Panc1 (cell line): ENCODE measurements at regions not wholly inside any gene's neighbourhood (a gene's known extent, or its start where the extent isn't known, plus 50 kb on each side); places are given as distances from the start of the nearest gene placed in this dataset.

Experiments used
- ATAC-seq: fragments of 200-7000 bp; cut with Tn5 transposase; 2 replicates; pipeline ENCODE4 v1.9.1; 2020; ENCODE audit warnings: mild to moderate bottlenecking, moderate library complexity
- BruUV-seq: library from RNA; stranded (reverse); fragments of 400-500 nt; replicated peaks from 2 replicates; lab custom pipeline; 2021; lab: Mats Ljungman, UMichigan
- CTCF ChIA-PET: fragments of 300-600 bp; sonication (Branson Sonifier 250); formaldehyde crosslinking; loops from one replicate; lab custom pipeline; 2022; ENCODE audit warnings: antibody characterized with exemption; lab: Charles Lee
- POLR2A ChIA-PET: fragments of 300-600 bp; sonication (Branson Sonifier 250); formaldehyde crosslinking; loops from one replicate; lab custom pipeline; 2022; ENCODE audit warnings: antibody characterized with exemption; lab: Charles Lee
- DNase-seq: peaks from one replicate; pipeline ENCODE4 v3.0.0-alpha.2; 2010; ENCODE audit warnings: low read depth, low spot score
- H3K27ac ChIP-seq: 2 replicates; pipeline ENCODE4 v1.5.1; 2011; ENCODE audit warnings: mild to moderate bottlenecking, low read length, inconsistent platforms
- H3K27me3 ChIP-seq: fragments of 200-500 bp; sonication (Bioruptor generic); 2 replicates; pipeline ENCODE4 v1.6.0; 2014; ENCODE audit warnings: low read length, inconsistent platforms; ENCODE audit not compliant: control insufficient read depth, insufficient read depth
- H3K36me3 ChIP-seq: fragments of 200-500 bp; sonication (Bioruptor generic); 2 replicates; pipeline ENCODE4 v1.5.1; 2014; ENCODE audit warnings: inconsistent platforms, mild to moderate bottlenecking, low read length, moderate library complexity; ENCODE audit not compliant: control insufficient read depth, insufficient read depth
- H3K4me1 ChIP-seq: 2 replicates; pipeline ENCODE4 v1.5.1; 2011; ENCODE audit warnings: inconsistent platforms, mild to moderate bottlenecking, low read length, moderate library complexity; ENCODE audit not compliant: control insufficient read depth, insufficient read depth
- H3K4me3 ChIP-seq, 2 experiments: 2 replicates each; pipeline ENCODE4 v1.5.1; 2011 to 2012; ENCODE audit warnings: low read depth in 2 of 2, low read length in 2 of 2, mild to moderate bottlenecking in 2 of 2, inconsistent platforms in 1 of 2, moderate library complexity in 1 of 2
- H3K9me3 ChIP-seq: fragments of 200-500 bp; sonication (Bioruptor generic); 2 replicates; pipeline ENCODE4 v1.5.1; 2014; ENCODE audit warnings: low read depth, mild to moderate bottlenecking, inconsistent platforms, low read length, moderate library complexity; ENCODE audit not compliant: control insufficient read depth, insufficient read depth
- POLR2AphosphoS5 ChIP-seq: IDR thresholded peaks from 2 replicates; pipeline ENCODE4 v1.6.1; 2012; ENCODE audit warnings: mild to moderate bottlenecking, low read depth, low read length, moderate library complexity
- SIN3A ChIP-seq: IDR thresholded peaks from 2 replicates; pipeline ENCODE4 v1.6.1; 2012; ENCODE audit warnings: low read depth, mild to moderate bottlenecking, low read length, moderate library complexity, borderline replicate concordance; ENCODE audit not compliant: insufficient read depth
- TCF7L2 ChIP-seq: IDR thresholded peaks from 2 replicates; pipeline ENCODE4 v1.6.1; 2011; ENCODE audit warnings: mild to moderate bottlenecking, low read depth, low read length, inconsistent platforms
- in situ Hi-C: cut with HindIII; loops from 2 replicates; pipeline ENCODE4 v1.10.0; 2016; ENCODE audit warnings: low sequenced_read_pairs, low pct_unique_long_range_greater_than_20kb
- intact Hi-C: fragments of 100-400 bp; cut with micrococcal nuclease; formaldehyde crosslinking; loops from one replicate; pipeline ENCODE4 v1.10.0; 2022; ENCODE audit not compliant: unreplicated experiment
- TF ChIP-seq, protein P1 (sequence below): fragments of 450-650 bp; IDR thresholded peaks from 2 replicates; pipeline ENCODE4 v1.5.1; 2017; ENCODE audit warnings: mild to moderate bottlenecking
- TF ChIP-seq, protein P2 (sequence below), 2 experiments: IDR thresholded peaks; 2 replicates each; pipeline ENCODE4 v1.6.1; 2011 to 2012; ENCODE audit warnings: low read depth in 2 of 2, control low read depth in 1 of 2, low read length in 1 of 2, mild to moderate bottlenecking in 1 of 2, moderate library complexity in 1 of 2; ENCODE audit not compliant: insufficient read depth in 1 of 2

DNA sequence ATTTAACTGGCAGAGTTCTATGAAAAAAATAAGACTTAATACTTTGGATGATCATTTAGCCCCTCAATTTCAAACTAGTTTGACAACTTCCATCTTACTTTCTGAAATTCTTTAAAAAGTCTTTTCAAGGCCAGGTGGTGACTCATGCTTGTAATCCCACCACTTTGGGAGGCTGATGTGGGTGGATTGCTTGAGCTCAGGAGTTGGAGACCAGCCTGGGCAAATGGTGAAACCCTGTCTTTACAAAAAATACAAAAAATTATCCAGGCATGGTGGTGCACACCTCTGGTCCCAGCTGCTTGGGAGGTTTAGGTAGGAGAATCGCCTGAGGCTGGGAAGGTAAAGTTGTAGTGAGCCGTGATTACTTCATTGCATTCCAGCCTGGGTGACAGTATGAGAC, 154.4 kb downstream of the TANC2 start:
- Histone ChIP-seq H3K36me3 (no peaks in the 10 kb centered on the region), H3K27me3 (no peaks in the 10 kb centered on the region), H3K4me3 (no peak overlapping the region), H3K27ac (no peak overlapping the region), H3K4me1 (peaks cover 19% of the 10 kb centered on the region), H3K9me3 (no peaks in the 10 kb centered on the region)
- CTCF ChIA-PET: no interaction called here
- POLR2A ChIA-PET: no interaction called here
- TF ChIP-seq, protein P1, sequence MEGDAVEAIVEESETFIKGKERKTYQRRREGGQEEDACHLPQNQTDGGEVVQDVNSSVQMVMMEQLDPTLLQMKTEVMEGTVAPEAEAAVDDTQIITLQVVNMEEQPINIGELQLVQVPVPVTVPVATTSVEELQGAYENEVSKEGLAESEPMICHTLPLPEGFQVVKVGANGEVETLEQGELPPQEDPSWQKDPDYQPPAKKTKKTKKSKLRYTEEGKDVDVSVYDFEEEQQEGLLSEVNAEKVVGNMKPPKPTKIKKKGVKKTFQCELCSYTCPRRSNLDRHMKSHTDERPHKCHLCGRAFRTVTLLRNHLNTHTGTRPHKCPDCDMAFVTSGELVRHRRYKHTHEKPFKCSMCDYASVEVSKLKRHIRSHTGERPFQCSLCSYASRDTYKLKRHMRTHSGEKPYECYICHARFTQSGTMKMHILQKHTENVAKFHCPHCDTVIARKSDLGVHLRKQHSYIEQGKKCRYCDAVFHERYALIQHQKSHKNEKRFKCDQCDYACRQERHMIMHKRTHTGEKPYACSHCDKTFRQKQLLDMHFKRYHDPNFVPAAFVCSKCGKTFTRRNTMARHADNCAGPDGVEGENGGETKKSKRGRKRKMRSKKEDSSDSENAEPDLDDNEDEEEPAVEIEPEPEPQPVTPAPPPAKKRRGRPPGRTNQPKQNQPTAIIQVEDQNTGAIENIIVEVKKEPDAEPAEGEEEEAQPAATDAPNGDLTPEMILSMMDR: no peak
- no peak for TF ChIP-seq POLR2AphosphoS5
- no peak for TF ChIP-seq SIN3A
- TF ChIP-seq, protein P2, sequence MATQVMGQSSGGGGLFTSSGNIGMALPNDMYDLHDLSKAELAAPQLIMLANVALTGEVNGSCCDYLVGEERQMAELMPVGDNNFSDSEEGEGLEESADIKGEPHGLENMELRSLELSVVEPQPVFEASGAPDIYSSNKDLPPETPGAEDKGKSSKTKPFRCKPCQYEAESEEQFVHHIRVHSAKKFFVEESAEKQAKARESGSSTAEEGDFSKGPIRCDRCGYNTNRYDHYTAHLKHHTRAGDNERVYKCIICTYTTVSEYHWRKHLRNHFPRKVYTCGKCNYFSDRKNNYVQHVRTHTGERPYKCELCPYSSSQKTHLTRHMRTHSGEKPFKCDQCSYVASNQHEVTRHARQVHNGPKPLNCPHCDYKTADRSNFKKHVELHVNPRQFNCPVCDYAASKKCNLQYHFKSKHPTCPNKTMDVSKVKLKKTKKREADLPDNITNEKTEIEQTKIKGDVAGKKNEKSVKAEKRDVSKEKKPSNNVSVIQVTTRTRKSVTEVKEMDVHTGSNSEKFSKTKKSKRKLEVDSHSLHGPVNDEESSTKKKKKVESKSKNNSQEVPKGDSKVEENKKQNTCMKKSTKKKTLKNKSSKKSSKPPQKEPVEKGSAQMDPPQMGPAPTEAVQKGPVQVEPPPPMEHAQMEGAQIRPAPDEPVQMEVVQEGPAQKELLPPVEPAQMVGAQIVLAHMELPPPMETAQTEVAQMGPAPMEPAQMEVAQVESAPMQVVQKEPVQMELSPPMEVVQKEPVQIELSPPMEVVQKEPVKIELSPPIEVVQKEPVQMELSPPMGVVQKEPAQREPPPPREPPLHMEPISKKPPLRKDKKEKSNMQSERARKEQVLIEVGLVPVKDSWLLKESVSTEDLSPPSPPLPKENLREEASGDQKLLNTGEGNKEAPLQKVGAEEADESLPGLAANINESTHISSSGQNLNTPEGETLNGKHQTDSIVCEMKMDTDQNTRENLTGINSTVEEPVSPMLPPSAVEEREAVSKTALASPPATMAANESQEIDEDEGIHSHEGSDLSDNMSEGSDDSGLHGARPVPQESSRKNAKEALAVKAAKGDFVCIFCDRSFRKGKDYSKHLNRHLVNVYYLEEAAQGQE (IDR thresholded peaks at IDR 0.05; ENCODE audit: insufficient read depth in 1 of 2, low read depth in 2 of 2, low read length in 1 of 2): no peak
- no peak for TF ChIP-seq TCF7L2
- in situ Hi-C loops (no loop called here), intact Hi-C loops (no loop called here)
- no peak for ATAC-seq
- BruUV-seq: no TSS peak
- no peak for DNase-seq

DNA sequence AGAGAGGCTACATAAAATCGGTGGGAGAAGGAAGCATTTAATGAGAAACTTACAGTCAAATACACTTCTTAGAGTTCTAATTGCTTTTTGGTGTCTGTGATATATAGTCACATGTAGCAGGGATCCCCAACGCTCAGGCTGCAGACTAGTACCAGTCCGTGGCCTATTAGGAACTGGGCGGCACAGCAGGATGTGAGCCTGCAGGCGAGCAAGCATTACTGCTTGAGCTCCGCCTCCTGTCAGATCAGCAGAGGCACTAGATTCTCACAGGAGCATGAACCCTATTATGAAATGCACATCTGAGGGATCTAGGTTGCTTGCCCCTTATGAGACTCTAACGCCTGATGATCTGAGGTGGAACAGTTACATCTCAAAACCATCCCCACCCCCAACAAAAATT, 158.5 kb downstream of the TANC2 start:
- CTCF ChIA-PET: no interaction called here
- no peak for TF ChIP-seq TCF7L2
- TF ChIP-seq, protein P2 (IDR thresholded peaks at IDR 0.05; ENCODE audit: insufficient read depth in 1 of 2, low read depth in 2 of 2, low read length in 1 of 2): no peak
- in situ Hi-C loops: no loop called here
- Histone ChIP-seq H3K4me3 (no peak overlapping the region), H3K27ac (peak overlapping the region; percentile 60; the same call in 1 of the 2 replicates), H3K4me1 (peaks cover 29% of the 10 kb centered on the region), H3K9me3 (no peaks in the 10 kb centered on the region), H3K36me3 (no peaks in the 10 kb centered on the region), H3K27me3 (no peaks in the 10 kb centered on the region)
- intact Hi-C loops: no loop called here
- POLR2A ChIA-PET: interaction anchor here (0.6 kb wide), 1 partner anchor 611 kb away, joined by 3 read pairs; no protein-coding TSS in a partner anchor
- no TSS peak for BruUV-seq
- ATAC-seq: 0 out of 2 replicates have a peak, but pooled peaks have one; percentile 57
- no peak for DNase-seq
